HEK293 (cell line): ENCODE measurements at regions not wholly inside any gene's neighbourhood (a gene's known extent, or its start where the extent isn't known, plus 50 kb on each side); places are given as distances from the start of the nearest gene placed in this dataset.

Source experiments
- CTCF ChIA-PET: fragments of 350-600 bp; formaldehyde crosslinking; extraction: SDS; loops from one replicate; lab custom pipeline; 2021; ENCODE audit warnings: antibody characterized with exemption; lab: Yijun Ruan, JAX
- POLR2A ChIA-PET: fragments of 300-600 bp; formaldehyde crosslinking; extraction: SDS; loops from one replicate; lab custom pipeline; 2020; ENCODE audit warnings: antibody characterized with exemption, inconsistent platforms; lab: Yijun Ruan, JAX
- H3K27ac ChIP-seq: fragments of 200-500 bp; sonication (Bioruptor generic); 2 replicates; pipeline ENCODE4 v1.5.1; 2014; ENCODE audit warnings: low read depth, low read length, control low read depth, inconsistent platforms; ENCODE audit errors: extremely low read depth
- H3K36me3 ChIP-seq, 2 experiments: fragments of 200-500 bp in 1 of 2; sonication (Bioruptor generic) in 1 of 2; 1 replicate in 1 of 2; 2 replicates in 1 of 2; pipeline ENCODE4 v1.5.1; 2014 to 2017; ENCODE audit warnings: inconsistent platforms in 2 of 2, low read length in 2 of 2; ENCODE audit not compliant: control insufficient read depth in 2 of 2, insufficient read depth in 1 of 2
- H3K4me1 ChIP-seq: fragments of 200-500 bp; sonication (Bioruptor generic); 2 replicates; pipeline ENCODE4 v1.5.1; 2014; ENCODE audit warnings: mild to moderate bottlenecking, low read length, inconsistent platforms; ENCODE audit not compliant: control insufficient read depth, insufficient read depth
- H3K4me3 ChIP-seq: 2 replicates; pipeline ENCODE4 v1.5.1; 2011; ENCODE audit warnings: low read depth, mild to moderate bottlenecking, control low read depth, low read length, moderate library complexity
- H3K9me3 ChIP-seq: fragments of 200-500 bp; sonication (Bioruptor generic); 2 replicates; pipeline ENCODE4 v1.5.1; 2014; ENCODE audit warnings: low read depth, low read length, inconsistent platforms; ENCODE audit not compliant: control insufficient read depth, insufficient read depth
- CTCF ChIP-seq: fragments of 450-650 bp; formaldehyde crosslinking; IDR thresholded peaks from 2 replicates; pipeline ENCODE4 v1.5.1; 2016; ENCODE audit warnings: missing biosample characterization, missing genetic modification characterization
- HOXD13 ChIP-seq: sonication (generic); formaldehyde crosslinking; IDR thresholded peaks from 2 replicates; pipeline ENCODE4 v1.8.0; 2022; ENCODE audit warnings: missing genetic modification reagents, borderline replicate concordance
- OSR2 ChIP-seq: fragments of 450-650 bp; formaldehyde crosslinking; IDR thresholded peaks from 2 replicates; pipeline ENCODE4 v1.5.1; 2016; ENCODE audit warnings: missing biosample characterization, missing genetic modification characterization
- SCRT2 ChIP-seq: fragments of 450-650 bp; formaldehyde crosslinking; IDR thresholded peaks from 2 replicates; pipeline ENCODE4 v1.5.1; 2016; ENCODE audit warnings: missing biosample characterization, missing genetic modification characterization
- YY2 ChIP-seq: fragments of 450-650 bp; formaldehyde crosslinking; IDR thresholded peaks from 2 replicates; pipeline ENCODE4 v1.5.1; 2016; ENCODE audit warnings: missing biosample characterization, missing genetic modification characterization
- ZBTB49 ChIP-seq: fragments of 450-650 bp; formaldehyde crosslinking; IDR thresholded peaks from 2 replicates; pipeline ENCODE4 v1.5.1; 2016; ENCODE audit warnings: missing biosample characterization, missing genetic modification characterization, low read depth
- ZFP37 ChIP-seq: fragments of 450-650 bp; formaldehyde crosslinking; IDR thresholded peaks from 2 replicates; pipeline ENCODE4 v1.5.1; 2016; ENCODE audit warnings: missing biosample characterization, missing genetic modification characterization
- ZNF112 ChIP-seq: fragments of 450-650 bp; formaldehyde crosslinking; IDR thresholded peaks from 2 replicates; pipeline ENCODE4 v1.5.0; 2017; ENCODE audit warnings: missing biosample characterization, missing genetic modification characterization
- ZNF138 ChIP-seq: fragments of 450-650 bp; formaldehyde crosslinking; IDR thresholded peaks from 2 replicates; pipeline ENCODE4 v1.5.1; 2016; ENCODE audit warnings: missing biosample characterization, missing genetic modification characterization, borderline replicate concordance
- ZNF16 ChIP-seq: fragments of 450-650 bp; formaldehyde crosslinking; IDR thresholded peaks from 2 replicates; pipeline ENCODE4 v1.5.1; 2016; ENCODE audit warnings: low read depth, missing biosample characterization, missing genetic modification characterization
- ZNF37A ChIP-seq: fragments of 450-650 bp; IDR thresholded peaks from 2 replicates; pipeline ENCODE4 v1.5.1; 2018; ENCODE audit warnings: missing biosample characterization, missing genetic modification characterization
- ZNF433 ChIP-seq: fragments of 450-650 bp; formaldehyde crosslinking; IDR thresholded peaks from 2 replicates; pipeline ENCODE4 v1.5.1; 2016; ENCODE audit warnings: missing biosample characterization, missing genetic modification characterization, low read depth
- ZNF654 ChIP-seq: fragments of 450-650 bp; formaldehyde crosslinking; IDR thresholded peaks from 2 replicates; pipeline ENCODE4 v1.5.1; 2016; ENCODE audit warnings: low read depth, missing biosample characterization, missing genetic modification characterization
- ZNF692 ChIP-seq: fragments of 450-650 bp; formaldehyde crosslinking; IDR thresholded peaks from 2 replicates; pipeline ENCODE4 v1.5.1; 2016; ENCODE audit warnings: missing biosample characterization, missing genetic modification characterization
- ZNF701 ChIP-seq: fragments of 450-650 bp; formaldehyde crosslinking; IDR thresholded peaks from 2 replicates; pipeline ENCODE4 v1.5.1; 2016; ENCODE audit warnings: missing biosample characterization, missing genetic modification characterization
- TF ChIP-seq, protein P1 (sequence below): fragments of 450-650 bp; formaldehyde crosslinking; IDR thresholded peaks from 2 replicates; pipeline ENCODE4 v1.5.1; 2016; ENCODE audit warnings: missing biosample characterization, missing genetic modification characterization
- TF ChIP-seq, protein P2 (sequence below): fragments of 450-650 bp; formaldehyde crosslinking; IDR thresholded peaks from 2 replicates; pipeline ENCODE4 v1.5.0; 2017; ENCODE audit warnings: missing biosample characterization, missing genetic modification characterization, borderline replicate concordance
- TF ChIP-seq, protein P3 (sequence below): fragments of 450-650 bp; formaldehyde crosslinking; IDR thresholded peaks from 2 replicates; pipeline ENCODE4 v1.5.1; 2016; ENCODE audit warnings: missing biosample characterization, missing genetic modification characterization

GRCh38 chr13:97881556-97881955 is 71.9 kb upstream of the IPO5 start:
- ChIA-PET POLR2A (no interaction called here), CTCF (no interaction called here)
- H3K9me3 ChIP-seq = no peaks in the 10 kb centered on the region
- no peaks in the 10 kb centered on the region for H3K4me1 ChIP-seq
- no peak overlapping the region for H3K27ac ChIP-seq
- TF ChIP-seq HOXD13 (no peak), ZNF692 (tag by site-specific recombination) (no peak), ZNF138 (tag by site-specific recombination) (no peak), ZNF654 (tag by site-specific recombination) (no peak), CTCF (tag by site-specific recombination) (no peak), ZNF701 (tag by site-specific recombination) (no peak), SCRT2 (tag by site-specific recombination) (no peak), ZNF433 (tag by site-specific recombination) (no peak), ZNF37A (tag by site-specific recombination) (no peak), ZFP37 (tag by site-specific recombination) (no peak), OSR2 (no peak), ZBTB49 (tag by site-specific recombination) (no peak), ZNF112 (tag by site-specific recombination) (no peak), YY2 (tag by site-specific recombination) (no peak), ZNF16 (no peak)
- TF ChIP-seq, protein P1, sequence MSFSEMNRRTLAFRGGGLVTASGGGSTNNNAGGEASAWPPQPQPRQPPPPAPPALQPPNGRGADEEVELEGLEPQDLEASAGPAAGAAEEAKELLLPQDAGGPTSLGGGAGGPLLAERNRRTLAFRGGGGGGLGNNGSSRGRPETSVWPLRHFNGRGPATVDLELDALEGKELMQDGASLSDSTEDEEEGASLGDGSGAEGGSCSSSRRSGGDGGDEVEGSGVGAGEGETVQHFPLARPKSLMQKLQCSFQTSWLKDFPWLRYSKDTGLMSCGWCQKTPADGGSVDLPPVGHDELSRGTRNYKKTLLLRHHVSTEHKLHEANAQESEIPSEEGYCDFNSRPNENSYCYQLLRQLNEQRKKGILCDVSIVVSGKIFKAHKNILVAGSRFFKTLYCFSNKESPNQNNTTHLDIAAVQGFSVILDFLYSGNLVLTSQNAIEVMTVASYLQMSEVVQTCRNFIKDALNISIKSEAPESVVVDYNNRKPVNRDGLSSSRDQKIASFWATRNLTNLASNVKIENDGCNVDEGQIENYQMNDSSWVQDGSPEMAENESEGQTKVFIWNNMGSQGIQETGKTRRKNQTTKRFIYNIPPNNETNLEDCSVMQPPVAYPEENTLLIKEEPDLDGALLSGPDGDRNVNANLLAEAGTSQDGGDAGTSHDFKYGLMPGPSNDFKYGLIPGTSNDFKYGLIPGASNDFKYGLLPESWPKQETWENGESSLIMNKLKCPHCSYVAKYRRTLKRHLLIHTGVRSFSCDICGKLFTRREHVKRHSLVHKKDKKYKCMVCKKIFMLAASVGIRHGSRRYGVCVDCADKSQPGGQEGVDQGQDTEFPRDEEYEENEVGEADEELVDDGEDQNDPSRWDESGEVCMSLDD (tag by site-specific recombination) = no peak
- TF ChIP-seq, protein P2, sequence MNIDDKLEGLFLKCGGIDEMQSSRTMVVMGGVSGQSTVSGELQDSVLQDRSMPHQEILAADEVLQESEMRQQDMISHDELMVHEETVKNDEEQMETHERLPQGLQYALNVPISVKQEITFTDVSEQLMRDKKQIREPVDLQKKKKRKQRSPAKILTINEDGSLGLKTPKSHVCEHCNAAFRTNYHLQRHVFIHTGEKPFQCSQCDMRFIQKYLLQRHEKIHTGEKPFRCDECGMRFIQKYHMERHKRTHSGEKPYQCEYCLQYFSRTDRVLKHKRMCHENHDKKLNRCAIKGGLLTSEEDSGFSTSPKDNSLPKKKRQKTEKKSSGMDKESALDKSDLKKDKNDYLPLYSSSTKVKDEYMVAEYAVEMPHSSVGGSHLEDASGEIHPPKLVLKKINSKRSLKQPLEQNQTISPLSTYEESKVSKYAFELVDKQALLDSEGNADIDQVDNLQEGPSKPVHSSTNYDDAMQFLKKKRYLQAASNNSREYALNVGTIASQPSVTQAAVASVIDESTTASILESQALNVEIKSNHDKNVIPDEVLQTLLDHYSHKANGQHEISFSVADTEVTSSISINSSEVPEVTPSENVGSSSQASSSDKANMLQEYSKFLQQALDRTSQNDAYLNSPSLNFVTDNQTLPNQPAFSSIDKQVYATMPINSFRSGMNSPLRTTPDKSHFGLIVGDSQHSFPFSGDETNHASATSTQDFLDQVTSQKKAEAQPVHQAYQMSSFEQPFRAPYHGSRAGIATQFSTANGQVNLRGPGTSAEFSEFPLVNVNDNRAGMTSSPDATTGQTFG (tag by site-specific recombination) = no peak
- TF ChIP-seq, protein P3, sequence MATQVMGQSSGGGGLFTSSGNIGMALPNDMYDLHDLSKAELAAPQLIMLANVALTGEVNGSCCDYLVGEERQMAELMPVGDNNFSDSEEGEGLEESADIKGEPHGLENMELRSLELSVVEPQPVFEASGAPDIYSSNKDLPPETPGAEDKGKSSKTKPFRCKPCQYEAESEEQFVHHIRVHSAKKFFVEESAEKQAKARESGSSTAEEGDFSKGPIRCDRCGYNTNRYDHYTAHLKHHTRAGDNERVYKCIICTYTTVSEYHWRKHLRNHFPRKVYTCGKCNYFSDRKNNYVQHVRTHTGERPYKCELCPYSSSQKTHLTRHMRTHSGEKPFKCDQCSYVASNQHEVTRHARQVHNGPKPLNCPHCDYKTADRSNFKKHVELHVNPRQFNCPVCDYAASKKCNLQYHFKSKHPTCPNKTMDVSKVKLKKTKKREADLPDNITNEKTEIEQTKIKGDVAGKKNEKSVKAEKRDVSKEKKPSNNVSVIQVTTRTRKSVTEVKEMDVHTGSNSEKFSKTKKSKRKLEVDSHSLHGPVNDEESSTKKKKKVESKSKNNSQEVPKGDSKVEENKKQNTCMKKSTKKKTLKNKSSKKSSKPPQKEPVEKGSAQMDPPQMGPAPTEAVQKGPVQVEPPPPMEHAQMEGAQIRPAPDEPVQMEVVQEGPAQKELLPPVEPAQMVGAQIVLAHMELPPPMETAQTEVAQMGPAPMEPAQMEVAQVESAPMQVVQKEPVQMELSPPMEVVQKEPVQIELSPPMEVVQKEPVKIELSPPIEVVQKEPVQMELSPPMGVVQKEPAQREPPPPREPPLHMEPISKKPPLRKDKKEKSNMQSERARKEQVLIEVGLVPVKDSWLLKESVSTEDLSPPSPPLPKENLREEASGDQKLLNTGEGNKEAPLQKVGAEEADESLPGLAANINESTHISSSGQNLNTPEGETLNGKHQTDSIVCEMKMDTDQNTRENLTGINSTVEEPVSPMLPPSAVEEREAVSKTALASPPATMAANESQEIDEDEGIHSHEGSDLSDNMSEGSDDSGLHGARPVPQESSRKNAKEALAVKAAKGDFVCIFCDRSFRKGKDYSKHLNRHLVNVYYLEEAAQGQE = no peak
- H3K36me3 ChIP-seq = no peaks in the 10 kb centered on the region
- no peak overlapping the region for H3K4me3 ChIP-seq
